NCI-H1930 (cell line): ENCODE measurements at regions not wholly inside any gene's neighbourhood (a gene's known extent, or its start where the extent isn't known, plus 50 kb on each side); places are given as distances from the start of the nearest gene placed in this dataset.
"Not testable (repeated sequence)": the region's sequence is repeated elsewhere in the genome, so short reads cannot be mapped to it uniquely, and the experiment has no call there.

Experiments
- DNase-seq, 2 experiments: peaks; one replicate each; lab custom pipeline; 2025; lab: John Stamatoyannopoulos, UW

DNA sequence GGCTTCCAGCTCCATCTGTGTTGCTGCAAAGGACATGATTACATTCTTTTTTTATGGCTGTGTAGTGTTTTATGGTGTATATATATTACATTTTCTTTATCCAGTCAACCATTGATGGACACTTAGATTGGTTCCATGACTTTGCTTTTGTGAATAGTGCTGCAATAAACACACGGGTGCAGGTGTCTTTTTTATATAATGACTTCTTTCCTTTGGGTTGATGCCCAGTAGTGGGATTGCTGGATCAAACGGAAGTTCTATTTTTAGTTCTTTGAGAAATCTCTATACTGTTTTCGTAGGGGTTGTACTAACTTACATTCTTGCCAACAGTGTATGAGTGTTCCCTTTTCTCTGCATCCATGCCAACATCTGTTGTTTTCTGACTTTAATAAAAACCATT lies 189.7 kb downstream of the ACTR3B start:
- no peak for DNase-seq

DNA sequence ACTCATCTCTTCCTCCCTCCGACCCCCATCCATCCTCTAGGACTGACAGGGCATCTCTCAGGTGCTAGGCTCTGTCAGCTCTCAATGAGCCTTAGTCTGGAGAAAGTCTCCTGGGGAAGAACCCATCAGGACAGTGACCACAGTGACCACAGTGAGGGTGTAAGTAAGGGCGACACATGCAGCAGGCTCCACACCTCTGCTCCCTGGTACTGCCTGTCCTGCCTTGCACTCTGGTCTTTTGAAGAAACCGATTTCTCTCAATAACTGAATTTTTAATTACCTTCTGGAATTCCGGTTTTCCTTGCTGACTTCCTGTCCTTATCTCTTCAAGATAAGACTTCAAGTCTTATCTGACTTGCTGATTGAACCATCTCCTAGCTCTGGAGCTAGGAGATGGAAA lies 190.2 kb downstream of the ACTR3B start:
- DNase-seq: no peak

DNA sequence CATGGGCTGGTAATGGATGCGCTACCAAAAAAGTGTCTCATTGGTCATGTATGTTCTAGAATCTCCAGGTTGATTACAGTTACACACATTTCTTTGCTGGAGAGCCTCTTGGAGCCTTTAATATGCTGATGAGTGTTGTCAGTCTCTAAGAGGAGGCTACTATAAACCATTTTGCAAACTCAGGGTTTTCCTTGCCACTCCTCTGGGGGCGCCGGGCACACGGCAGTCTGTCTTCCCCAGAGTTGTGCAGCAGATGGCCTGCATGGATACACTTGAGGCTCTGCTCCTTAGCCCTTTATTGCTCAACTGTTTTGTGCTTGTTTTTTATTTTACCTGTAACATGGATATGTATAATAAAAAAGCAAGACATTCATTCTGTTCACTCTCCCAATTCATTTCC lies 196.5 kb downstream of the ACTR3B start:
- DNase-seq: no peak

DNA sequence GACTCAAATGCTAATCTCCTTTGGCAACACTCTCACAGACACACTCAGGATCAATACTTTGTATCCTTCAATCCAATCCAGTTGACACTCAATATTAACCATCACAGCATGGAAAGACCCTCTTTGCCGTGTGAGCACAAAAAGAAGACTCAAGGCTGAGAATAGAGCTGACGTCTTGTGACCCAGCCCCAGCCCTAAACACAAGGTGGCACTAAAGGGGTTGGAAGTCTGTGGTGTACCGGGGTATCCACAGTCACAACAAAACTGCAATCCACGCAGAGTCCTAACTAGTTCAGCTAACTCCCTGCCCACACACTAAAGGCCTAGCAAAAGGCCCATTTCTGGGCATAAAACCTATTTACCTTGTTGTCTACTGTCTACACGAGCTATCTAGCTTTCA lies 200.1 kb downstream of the ACTR3B start:
- DNase-seq: peak in 1 of 2 experiments; percentile 21

DNA sequence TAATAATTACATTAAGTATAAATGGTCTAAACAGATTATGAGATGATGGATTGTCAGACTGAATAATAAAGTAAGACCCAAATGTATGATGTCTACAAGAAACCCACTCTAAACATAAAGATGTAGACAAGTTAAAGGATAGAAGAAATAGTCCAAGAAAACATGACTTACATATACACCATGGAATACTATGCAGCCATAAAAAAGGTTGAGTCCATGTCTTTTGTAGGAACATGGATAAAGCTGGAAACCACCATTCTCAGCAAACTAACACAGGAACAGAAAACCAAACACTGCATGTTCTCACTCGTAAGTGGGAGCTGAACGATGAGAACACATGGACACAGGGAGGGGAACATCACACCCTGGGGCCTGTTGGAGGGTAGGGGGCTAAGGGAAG lies 202.2 kb downstream of the ACTR3B start:
- not testable (repeated sequence) for DNase-seq

DNA sequence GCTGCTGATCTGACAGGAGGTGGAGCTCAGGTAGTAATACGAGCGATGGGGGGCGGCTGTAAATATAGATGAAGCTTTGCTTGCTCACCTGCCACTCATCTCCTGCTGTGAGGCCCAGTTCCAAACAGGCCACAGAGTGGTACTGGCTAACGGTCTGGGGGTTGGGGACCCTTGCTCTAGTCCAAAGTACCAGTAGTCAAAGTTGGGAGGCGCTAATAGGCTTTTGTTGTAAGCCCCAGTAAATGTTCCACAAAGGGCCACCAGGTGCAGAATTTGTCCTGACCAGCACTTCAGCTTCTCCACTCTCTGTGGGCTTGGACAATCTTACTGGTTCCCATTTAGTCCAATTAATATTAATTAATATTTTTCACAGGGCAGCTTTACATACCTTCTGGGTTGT lies 206.6 kb downstream of the ACTR3B start:
- DNase-seq: no peak

DNA sequence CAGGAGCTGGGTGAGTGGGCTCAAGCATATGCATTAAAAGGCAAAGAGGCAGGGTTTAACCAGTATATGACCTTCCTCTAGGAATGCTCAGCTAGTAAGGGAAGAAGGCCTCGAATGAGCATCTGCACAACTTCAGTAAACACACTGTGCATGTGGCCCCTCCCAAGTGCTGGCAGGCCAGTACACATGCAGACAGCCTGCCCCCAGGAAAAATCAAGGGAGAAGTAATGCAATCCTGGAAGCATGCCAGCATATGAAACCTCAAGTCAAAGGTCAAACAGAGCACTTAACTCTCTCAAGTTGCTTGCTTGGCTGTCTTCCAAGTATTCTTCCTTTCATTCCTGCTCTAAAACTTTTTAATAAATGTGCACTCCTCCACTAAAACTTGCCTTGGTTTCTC lies 208.4 kb downstream of the ACTR3B start:
- no peak for DNase-seq

DNA sequence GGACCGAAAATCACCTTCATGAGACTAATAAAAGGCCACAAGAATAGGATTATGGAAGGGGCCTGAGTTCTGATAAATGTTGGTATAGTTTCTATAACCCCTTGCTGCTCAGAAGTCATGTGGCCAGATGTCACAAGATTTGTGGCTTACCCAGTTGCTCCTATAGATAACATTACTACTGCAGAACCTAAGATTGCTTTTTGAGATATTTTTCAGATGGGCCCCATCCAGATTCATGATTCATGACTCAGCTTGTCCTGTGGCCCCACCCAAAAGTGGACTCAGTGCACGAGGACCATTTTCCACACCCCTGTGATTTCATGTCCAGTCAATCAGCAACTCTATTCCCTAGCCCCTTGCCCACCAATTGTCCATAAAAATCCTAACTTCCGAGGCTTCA lies 209.0 kb downstream of the ACTR3B start:
- DNase-seq: no peak

DNA sequence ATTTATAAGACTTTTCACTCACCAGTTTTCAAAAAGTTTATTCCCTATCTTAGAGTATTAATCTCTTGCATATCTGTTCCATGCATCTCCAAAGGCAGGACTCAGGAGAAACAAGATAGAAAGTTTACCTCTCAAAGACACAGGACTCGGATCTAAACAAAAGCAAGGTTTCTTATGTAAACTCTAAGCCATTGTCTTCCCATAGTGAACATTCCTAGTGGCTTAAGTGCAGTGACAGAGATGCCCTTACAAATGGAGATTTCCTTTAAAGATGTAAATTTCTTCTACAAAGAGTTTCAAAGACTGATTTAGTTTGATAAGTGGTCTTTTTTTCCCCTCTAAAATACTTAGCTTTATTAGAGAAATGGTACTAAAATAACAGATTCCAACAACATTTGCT lies 209.8 kb downstream of the ACTR3B start:
- DNase-seq: no peak

DNA sequence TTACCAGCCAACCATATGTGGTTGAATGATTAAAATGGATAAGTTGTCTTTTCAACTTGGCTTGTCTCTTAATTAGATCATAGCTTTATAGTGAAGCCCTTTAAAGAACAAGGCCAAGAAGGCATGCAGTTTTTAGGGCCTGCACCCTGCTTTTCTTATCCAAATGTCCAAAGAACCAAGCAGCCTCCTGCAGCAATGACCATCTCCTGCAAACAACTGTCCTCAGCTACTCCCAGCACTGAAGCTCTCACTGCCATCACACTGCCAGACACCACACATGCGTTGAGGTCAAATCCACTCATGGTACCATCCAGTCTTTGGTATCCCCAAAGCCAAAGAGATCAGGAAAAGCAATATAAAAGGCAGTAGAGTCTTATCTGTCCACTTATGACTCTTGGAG lies 210.3 kb downstream of the ACTR3B start:
- no peak for DNase-seq

DNA sequence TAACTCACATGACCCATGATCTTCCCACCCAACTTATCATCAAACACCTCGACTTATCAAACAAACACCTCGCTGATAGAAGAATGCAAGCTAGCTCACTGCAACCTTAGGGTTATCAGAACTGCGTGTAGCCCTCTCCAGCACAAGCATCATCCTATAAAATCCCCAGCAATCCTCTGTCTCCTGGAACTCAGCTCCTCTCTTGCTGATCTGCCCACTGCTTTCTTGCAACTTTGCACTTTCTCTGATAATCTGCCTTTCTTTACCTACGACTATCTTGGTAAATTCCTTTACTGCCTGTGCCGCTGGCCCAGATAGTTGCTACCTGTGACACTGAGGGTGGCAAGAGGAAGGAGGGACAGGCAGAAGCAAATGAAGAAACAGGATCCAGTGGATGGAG lies 210.9 kb downstream of the ACTR3B start:
- DNase-seq: no peak

DNA sequence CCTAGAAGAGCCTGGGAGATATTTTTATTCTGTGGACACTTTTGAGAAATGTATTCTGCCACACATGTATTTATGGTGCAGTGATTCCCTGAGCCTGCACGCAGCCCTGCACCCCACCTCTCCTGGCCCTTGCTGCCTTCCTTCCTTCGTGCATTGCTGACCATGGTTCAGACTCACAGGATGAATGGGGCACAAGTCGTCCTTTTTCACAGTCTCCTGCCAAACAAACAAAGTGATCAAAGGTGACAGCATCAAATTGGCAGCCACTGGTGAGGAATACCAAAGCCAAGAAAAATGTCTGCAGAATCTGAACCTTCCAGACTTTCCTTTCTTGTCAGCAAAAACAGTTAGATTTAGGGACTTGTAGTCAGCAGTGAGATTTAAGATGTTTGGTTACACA lies 215.0 kb downstream of the ACTR3B start:
- no peak for DNase-seq

DNA sequence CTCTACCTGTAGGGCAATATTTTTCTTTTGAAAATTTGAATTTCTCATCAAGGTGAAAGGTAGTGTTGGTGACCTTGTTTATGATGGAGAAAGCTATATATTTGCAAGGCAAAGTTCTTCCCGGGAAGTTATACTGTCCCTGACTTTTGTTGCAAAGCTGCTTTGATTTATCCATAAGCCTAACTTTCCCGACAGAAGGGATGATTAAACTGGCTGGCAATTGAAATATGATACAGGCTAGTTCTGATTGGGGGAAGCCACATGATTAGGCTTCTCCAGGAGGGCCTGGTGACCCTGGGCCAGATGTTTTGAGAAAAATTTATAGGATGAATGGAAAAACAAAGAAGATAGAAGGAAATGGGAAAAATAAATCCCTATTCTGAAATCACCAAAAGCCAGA lies 215.5 kb downstream of the ACTR3B start:
- no peak for DNase-seq

DNA sequence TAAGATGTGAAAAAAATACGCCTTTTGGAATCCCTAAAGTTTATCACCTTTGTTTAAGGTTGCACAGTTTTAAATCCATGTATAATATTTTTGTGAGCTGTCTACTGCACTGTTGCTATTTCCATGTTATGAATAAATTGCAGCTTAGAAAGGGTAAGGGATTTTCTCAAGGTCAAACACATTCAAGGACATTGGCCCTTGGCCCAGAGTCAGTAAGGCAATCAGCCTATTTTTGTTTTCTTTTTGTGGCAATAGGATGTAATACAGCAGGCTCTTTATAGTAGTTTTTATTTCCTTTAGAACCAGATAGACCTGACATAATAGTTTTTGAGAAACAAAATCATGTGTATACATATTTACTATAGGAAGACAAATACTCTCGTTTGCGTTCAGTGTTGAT lies 219.8 kb downstream of the ACTR3B start:
- DNase-seq: no peak

DNA sequence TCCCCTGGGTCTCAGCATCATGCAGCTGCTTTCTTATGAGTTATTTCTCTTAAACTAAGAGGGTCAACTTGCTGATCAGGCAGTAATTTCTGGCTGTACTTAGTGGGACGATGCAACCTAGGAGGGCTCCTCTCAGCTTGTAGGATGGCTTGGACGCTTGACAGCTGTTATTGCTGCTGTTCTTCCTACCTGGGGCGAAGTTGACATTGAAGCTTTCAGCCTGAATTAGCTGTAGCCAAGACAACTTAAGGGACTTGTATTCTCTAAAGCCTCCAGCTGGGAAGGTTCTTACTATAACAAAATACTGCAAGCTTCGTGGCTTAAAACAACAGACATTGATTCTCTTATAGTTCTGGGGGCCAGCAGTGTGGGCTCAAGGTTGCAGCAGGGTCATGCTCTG lies 224.9 kb downstream of the ACTR3B start:
- DNase-seq: no peak

DNA sequence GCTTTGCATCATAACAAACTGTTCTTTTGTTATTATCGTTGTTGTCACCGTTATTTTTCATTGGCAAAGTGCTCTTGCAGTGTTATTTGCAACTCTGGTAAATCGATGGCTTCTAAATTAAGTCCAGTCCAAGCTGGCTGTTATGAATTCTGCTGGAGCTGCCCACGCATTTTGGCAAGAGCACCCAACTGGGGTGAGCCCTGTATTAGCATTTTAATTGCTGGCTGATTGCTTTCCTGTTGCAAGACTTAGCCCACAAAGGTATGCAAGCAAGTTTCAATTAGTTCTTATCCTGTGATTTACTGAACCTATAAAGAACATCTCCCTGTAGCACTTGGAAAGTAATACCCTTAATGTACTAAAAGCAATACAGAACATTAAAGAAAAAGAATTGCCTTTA lies 226.8 kb downstream of the ACTR3B start:
- DNase-seq: no peak

DNA sequence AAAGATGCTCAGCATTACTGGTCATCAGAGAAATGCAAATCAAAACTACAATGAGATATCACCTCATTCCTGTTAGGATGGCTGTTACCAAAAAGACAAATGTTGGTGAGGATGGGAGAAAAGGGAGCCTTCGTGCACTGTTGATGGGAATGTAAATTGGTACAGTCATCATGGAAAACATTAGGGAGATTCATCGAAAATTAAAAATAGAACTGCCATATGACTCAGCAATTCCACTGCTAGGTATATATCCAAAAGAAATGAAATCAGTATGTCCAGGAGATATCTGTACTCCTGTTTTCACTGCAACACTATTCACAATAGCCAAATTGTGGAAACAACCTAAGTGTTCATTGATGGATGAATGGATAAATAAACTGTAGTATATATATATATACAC lies 228.1 kb downstream of the ACTR3B start:
- no peak for DNase-seq

DNA sequence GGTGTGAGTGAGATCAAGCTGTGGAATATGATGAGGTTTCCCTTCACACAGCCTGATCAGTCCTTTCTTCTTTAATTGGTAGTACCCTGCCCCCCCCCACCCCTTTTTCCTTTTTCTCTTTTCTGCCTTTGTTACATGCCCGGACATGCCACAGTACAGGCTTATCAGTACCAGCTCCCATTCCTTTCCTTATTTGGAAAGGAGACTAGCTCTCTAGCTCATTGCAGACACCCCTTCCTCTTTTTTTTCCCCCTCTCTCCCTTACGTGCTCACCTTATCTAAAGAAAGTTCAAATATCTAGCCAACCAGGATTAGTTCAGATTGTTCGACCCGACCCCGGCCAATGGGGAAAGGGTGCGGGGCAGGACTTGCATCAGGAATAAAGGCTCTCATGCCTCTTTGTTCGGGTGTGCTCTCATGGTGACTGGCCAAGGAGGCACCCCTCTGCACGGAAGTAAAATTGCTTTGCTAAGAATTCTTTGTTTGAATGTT lies 230.4 kb downstream of the ACTR3B start:
- DNase-seq: no peak

DNA sequence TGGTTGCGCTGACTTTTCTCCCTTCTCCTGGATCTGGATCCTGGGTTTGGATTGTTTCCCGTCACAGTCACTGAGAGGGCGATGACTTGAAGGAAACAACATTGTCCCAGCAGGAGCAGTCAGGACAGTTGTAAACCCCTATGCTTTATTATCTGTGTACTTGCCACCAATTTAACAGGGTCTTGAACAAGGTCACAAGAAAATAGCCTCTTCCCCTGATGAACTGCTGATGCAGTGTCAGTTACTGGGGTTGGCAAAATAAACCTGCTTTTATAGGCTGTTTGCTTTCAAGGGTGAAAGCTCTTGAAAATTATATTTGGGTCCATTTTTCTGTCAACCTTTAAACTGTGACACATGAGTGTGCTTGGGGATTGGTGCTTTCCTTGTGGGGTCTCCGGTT lies 238.9 kb downstream of the ACTR3B start:
- no peak for DNase-seq

DNA sequence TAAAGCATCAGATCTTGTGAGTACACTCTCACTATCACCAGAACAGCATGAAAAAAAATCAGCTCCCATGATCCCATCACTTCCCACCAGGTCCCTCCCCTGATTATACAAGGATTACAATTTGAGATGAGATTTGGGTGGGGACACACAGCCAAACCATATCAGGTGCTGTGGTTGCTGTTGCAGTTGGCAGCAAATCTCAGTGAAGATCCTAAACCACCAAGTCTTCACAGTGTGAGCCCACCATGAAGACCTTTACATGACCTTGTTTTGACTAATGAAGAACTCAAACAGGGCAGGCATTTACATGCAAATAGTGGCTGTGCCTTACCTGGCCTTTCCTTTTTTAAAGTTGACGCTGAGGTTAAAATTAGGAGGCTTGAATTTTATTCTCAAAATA lies 242.6 kb downstream of the ACTR3B start:
- no peak for DNase-seq

DNA sequence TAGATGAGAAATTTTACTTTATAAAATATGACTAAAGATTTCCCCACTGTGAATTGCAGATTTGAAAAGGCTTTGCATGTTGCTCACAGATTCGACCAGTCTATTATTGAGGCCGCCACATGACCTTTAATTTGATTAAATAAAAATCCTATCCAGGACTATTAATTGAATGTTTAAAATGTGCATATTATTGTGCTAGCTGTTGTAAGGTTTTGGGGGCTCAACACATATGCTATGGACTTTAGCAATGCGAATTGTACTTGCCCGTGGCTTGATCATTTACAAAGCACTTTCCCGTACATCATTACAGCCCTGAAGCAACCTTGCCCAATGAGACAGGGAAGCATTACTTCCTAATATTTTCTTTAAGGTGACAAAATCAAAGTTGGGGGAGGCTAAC lies 243.0 kb downstream of the ACTR3B start:
- no peak for DNase-seq

DNA sequence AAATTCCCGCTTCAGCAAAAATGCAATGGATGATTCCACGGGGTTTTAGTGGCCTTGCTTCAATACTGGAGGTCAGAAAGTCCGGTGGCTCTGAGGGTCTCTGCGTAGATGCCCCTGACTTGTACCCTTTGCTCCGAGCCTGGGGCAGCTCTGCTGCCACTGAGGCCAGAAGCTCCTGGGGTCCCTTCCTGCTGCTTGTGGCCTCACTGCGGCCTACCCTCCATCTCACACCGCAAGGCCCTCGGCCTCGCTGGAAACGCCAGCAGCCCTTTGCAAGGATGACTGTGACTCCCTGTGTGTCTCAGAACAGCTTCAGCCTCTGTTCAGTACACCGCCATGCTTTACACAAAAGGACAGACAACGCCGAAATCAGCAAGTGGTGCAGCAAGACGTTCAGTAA lies 244.8 kb downstream of the ACTR3B start:
- DNase-seq: no peak

DNA sequence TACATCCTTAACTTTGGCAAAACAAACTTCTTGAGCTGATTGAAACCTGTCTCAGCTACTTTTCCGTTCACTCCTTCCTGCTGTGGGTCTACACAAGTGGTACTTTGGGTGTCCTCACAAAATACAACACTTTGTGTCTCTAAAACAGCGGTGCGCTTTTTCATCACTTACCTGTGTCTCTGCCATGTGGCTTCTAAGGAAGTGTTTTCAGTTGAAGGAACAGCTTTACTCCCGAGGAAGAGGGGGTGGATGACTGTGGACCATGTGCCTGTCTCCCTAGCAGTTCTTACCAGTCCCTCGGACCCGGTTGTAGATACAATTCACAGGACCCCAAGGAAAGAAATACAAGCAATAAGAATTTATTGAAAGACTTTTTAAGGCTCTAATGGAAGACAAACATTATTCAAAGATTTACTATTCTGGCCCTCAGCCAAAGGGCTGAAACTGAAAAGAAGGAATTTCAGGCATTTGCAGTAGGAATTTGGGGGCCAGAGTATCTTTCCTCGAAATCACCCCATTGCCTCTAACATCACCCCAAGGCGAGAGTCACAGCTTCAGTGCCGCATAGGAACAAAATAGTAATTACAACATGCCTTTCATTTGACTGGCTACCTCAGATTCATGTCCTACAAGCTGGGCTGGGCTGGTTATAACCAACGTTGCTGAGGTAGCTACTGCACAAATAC lies 246.3 kb downstream of the ACTR3B start:
- no peak for DNase-seq

DNA sequence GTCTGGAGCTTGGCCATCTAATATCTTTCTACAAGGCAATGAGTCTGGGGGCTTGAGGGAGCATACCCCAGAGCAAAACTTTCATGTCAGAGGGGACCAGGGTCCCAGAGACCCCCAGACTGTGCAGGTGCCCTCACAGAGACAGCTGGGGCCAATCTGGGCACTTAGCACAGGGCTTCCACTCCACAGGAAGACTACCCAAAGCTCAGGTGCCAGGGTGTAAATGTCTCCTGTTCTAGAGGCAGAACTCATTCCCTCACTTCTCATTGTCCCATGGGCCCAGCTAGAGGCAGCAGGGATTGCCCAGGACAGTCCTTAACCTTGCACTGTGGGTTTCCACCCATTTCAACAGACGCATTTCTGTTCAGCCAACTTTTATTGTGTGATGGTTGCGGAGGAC lies 246.9 kb downstream of the ACTR3B start:
- no peak for DNase-seq

DNA sequence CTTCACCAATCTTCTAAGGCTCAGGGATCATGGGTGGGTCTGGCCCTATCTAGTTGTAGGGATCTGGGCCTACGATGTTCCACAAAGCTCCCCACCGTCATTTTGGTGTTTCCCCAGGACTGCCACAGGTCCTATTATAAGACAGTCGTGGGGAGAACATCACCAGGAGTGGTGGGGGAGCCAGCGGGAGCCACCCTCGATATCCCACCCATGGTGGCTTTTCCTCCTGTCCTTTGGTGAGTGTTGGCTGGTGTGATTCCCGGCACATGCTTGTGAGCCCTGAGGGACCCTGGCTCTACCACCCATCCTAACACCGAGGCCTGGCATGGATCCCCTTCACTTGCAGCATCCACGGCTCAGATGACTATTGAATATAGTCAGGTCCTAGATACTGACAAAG lies 247.4 kb downstream of the ACTR3B start:
- DNase-seq: no peak
